Esophagus squamous epithelium (tissue), 5 donors: ENCODE measurements at regions not wholly inside any gene's neighbourhood (a gene's known extent, or its start where the extent isn't known, plus 50 kb on each side); places are given as distances from the start of the nearest gene placed in this dataset.

Source experiments
- DNase-seq: peaks from one replicate; lab custom pipeline; 2025; lab: John Stamatoyannopoulos, UW
- H3K27ac ChIP-seq, 4 donors: fragments of 200-600 bp; sonication (generic); one replicate each; pipeline ENCODE4 v1.5.1; 2016 to 2019; ENCODE audit warnings: mild to moderate bottlenecking in 1 of 4
- H3K27me3 ChIP-seq, 4 donors: fragments of 200-600 bp; sonication (generic); 1 replicate in 3 of 4; 2 replicates in 1 of 4; pipeline versions ENCODE4 v1.5.1 to v1.6.0; 2017 to 2021; ENCODE audit warnings: antibody characterized with exemption in 1 of 4
- H3K36me3 ChIP-seq, 3 donors: fragments of 200-600 bp; sonication (generic); one replicate each; pipeline ENCODE4 v1.5.1; 2016 to 2019
- H3K4me1 ChIP-seq, 3 donors: fragments of 200-600 bp; sonication (generic); one replicate each; pipeline ENCODE4 v1.5.1; 2017 to 2019
- H3K4me3 ChIP-seq, 4 donors: fragments of 200-600 bp; sonication (generic); 1 replicate in 3 of 4; 2 replicates in 1 of 4; pipeline ENCODE4 v1.5.1; 2016 to 2019; ENCODE audit warnings: mild to moderate bottlenecking in 2 of 4, moderate library complexity in 1 of 4
- H3K9me3 ChIP-seq, 3 donors: fragments of 200-600 bp; sonication (generic); one replicate each; pipeline ENCODE4 v1.5.1; 2016 to 2019
- CTCF ChIP-seq, 6 experiments: fragments of 450-650 bp in 4 of 6; fragments of 200-600 bp in 2 of 6; sonication (generic) in 2 of 6; IDR thresholded peaks; one replicate each; pipeline ENCODE4 v1.5.1; 2016 to 2019; ENCODE audit warnings: antibody characterized with exemption in 6 of 6, mild to moderate bottlenecking in 4 of 6, moderate library complexity in 4 of 6
- POLR2A ChIP-seq, 4 donors: fragments of 450-650 bp; IDR thresholded peaks; one replicate each; pipeline ENCODE4 v1.6.1; 2017; ENCODE audit warnings: antibody characterized with exemption in 4 of 4, mild to moderate bottlenecking in 4 of 4, moderate library complexity in 3 of 4
- WGBS, 2 donors: methylation state at CpG; one replicate each; pipeline ENCODE4 v1.1.5; 2018; 5-methylcytosine and 5-hydroxymethylcytosine counted together
- intact Hi-C: fragments of 100-400 bp; cut with DNase I; formaldehyde crosslinking; loops from one replicate; pipeline ENCODE4 v1.15.0; 2022
- donor health status: DM: yes; HTN: yes; CAD: no.

GRCh38 chr2:216776066-216776850 lies 80.9 kb upstream of the IGFBP5 start:
- peaks cover 0 to 2% (median 0%) of the 10 kb centered on the region in 3 donors for H3K4me1 ChIP-seq
- H3K9me3 ChIP-seq = no peaks in the 10 kb centered on the region
- no peak for TF ChIP-seq CTCF (IDR thresholded peaks at IDR 0.05)
- TF ChIP-seq POLR2A (IDR thresholded peaks at IDR 0.05) = no peak
- 69 to 70% methylated on average over 12 to 13 of the region's 13 CpGs for WGBS, 2 donors
- no peaks in the 10 kb centered on the region for H3K36me3 ChIP-seq
- no peak overlapping the region for H3K4me3 ChIP-seq
- no peak overlapping the region for H3K27ac ChIP-seq
- intact Hi-C loops = no loop called here
- H3K27me3 ChIP-seq = no peaks in the 10 kb centered on the region
- DNase-seq = no peak

DNA sequence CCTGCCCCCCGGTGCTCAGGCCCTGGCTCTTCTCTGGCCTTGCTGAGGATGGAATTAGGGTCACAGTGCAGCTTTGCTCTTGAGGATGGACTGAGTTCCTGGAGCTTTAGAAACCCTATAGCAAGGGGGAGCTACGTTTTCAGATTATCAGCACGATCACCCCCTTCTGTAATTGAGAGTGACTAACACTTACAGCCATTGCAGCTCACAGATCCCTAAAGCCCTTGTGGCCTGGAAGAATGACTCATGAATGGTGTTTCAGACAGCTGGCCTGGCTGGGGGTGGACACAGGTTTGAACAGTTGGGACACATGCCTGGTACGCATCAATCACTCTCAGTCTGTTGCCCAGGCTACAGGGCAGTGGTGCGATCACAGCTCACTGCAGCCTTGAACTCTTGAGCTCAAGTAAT lies 79.7 kb upstream of the IGFBP5 start:
- Histone ChIP-seq H3K36me3 (no peaks in the 10 kb centered on the region), H3K4me1 (peaks cover 0 to 2% (median 0%) of the 10 kb centered on the region in 3 donors), H3K4me3 (no peak overlapping the region), H3K27me3 (no peaks in the 10 kb centered on the region), H3K9me3 (no peaks in the 10 kb centered on the region), H3K27ac (peak overlapping the region in 3 of 4 donors; percentile 6 to 45 (median 34))
- intact Hi-C loops = no loop called here
- WGBS, 2 donors = 70 to 81% methylated on average over 3 to 5 of the region's 5 CpGs
- no peak for DNase-seq
- TF ChIP-seq POLR2A (IDR thresholded peaks at IDR 0.05) = no peak
- TF ChIP-seq CTCF (IDR thresholded peaks at IDR 0.05) = no peak

GRCh38 chr2:216774620-216775019 lies 79.3 kb upstream of the IGFBP5 start:
- Histone ChIP-seq H3K27ac (peak overlapping the region in 3 of 4 donors; percentile 6 to 45 (median 34)), H3K4me3 (no peak overlapping the region), H3K36me3 (no peaks in the 10 kb centered on the region), H3K27me3 (no peaks in the 10 kb centered on the region), H3K9me3 (no peaks in the 10 kb centered on the region), H3K4me1 (peaks cover 0 to 2% (median 0%) of the 10 kb centered on the region in 3 donors)
- WGBS, 2 donors = 72 to 77% methylated on average over 5 of the region's 5 CpGs
- TF ChIP-seq POLR2A (IDR thresholded peaks at IDR 0.05) = no peak
- no peak for TF ChIP-seq CTCF (IDR thresholded peaks at IDR 0.05)
- no peak for DNase-seq
- intact Hi-C loops = no loop called here

DNA sequence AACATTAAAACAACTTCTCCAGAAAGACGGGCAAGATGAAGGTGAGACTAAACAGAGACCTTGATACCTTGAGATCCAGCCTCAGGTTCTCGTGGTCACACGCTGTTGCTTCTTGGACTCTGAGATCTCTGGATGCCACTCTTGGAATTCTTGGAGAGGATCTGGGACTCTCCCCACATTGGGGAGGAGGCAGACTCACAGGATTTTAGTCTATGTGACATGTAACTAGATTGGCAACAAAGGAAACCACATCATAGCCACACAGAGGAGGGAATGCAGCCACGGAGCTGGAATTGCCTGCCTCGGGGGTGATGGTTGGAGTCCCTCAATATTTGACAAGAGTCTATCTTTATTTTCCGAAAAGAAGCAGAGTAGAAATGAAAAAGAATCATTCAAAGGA lies 78.8 kb upstream of the IGFBP5 start:
- WGBS, 2 donors = 76 to 85% methylated on average over 6 of the region's 6 CpGs
- Histone ChIP-seq H3K36me3 (no peaks in the 10 kb centered on the region), H3K9me3 (no peaks in the 10 kb centered on the region), H3K4me1 (peaks cover 0 to 2% (median 0%) of the 10 kb centered on the region in 3 donors), H3K27me3 (no peaks in the 10 kb centered on the region), H3K4me3 (no peak overlapping the region), H3K27ac (peak overlapping the region in 1 of 4 donors; percentile 34)
- TF ChIP-seq POLR2A (IDR thresholded peaks at IDR 0.05) (no peak), CTCF (IDR thresholded peaks at IDR 0.05) (no peak)
- no peak for DNase-seq
- intact Hi-C loops = no loop called here

DNA sequence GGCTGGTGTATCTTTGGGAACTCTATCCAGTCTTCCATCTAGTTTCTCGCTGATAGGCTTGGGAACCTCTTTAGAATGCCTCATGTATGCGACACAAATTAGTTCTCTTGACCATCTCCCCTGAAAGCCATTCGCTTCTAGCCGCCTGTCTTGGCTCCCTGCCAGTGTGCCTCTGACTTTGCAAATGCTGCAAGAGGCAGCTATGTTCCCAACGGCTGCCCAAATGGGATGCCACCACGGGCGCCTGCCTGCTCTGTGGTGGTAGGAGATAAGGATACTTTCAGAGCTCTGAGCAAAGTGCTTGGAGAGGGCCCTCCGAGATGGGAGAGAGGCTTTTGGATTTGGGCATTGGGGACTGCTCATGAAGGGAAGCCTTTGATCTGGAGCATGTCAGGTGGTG lies 77.7 kb upstream of the IGFBP5 start:
- no peak overlapping the region for H3K27ac ChIP-seq
- no peaks in the 10 kb centered on the region for H3K27me3 ChIP-seq
- no peaks in the 10 kb centered on the region for H3K36me3 ChIP-seq
- intact Hi-C loops = no loop called here
- no peak for DNase-seq
- H3K4me1 ChIP-seq = peaks cover 0 to 2% (median 0%) of the 10 kb centered on the region in 3 donors
- 49 to 70% methylated on average over 4 to 7 of the region's 8 CpGs for WGBS, 2 donors
- TF ChIP-seq CTCF (IDR thresholded peaks at IDR 0.05) = no peak
- TF ChIP-seq POLR2A (IDR thresholded peaks at IDR 0.05) = no peak
- no peak overlapping the region for H3K4me3 ChIP-seq
- H3K9me3 ChIP-seq = no peaks in the 10 kb centered on the region
